ENCODE measurements at regions not wholly inside any gene's neighbourhood (a gene's known extent, or its start where the extent isn't known, plus 50 kb on each side); places are given as distances from the start of the nearest gene placed in this dataset.

- Histone ChIP-seq H3K9me3 (no peaks in the 10 kb centered on the region), H3K36me3 (no peaks in the 10 kb centered on the region), H3K4me3 (no peak overlapping the region), H3K4me1 (no peaks in the 10 kb centered on the region), H3K27ac (no peak overlapping the region), H3K27me3 (no peaks in the 10 kb centered on the region)
- ATAC-seq (peak in 3 of 4 donors; percentile 44 to 69 (median 69)), DNase-seq (no peak), FAIRE-seq (no peak)
- TF ChIP-seq, protein P1, sequence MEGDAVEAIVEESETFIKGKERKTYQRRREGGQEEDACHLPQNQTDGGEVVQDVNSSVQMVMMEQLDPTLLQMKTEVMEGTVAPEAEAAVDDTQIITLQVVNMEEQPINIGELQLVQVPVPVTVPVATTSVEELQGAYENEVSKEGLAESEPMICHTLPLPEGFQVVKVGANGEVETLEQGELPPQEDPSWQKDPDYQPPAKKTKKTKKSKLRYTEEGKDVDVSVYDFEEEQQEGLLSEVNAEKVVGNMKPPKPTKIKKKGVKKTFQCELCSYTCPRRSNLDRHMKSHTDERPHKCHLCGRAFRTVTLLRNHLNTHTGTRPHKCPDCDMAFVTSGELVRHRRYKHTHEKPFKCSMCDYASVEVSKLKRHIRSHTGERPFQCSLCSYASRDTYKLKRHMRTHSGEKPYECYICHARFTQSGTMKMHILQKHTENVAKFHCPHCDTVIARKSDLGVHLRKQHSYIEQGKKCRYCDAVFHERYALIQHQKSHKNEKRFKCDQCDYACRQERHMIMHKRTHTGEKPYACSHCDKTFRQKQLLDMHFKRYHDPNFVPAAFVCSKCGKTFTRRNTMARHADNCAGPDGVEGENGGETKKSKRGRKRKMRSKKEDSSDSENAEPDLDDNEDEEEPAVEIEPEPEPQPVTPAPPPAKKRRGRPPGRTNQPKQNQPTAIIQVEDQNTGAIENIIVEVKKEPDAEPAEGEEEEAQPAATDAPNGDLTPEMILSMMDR (IDR thresholded peaks at IDR 0.05): no peak
- intact Hi-C loops (cut with DNase I): no loop called here
These were observed 201.2 kb downstream of the FLRT2 start for GRCh38 chr14:85731186-85731585.

DNA sequence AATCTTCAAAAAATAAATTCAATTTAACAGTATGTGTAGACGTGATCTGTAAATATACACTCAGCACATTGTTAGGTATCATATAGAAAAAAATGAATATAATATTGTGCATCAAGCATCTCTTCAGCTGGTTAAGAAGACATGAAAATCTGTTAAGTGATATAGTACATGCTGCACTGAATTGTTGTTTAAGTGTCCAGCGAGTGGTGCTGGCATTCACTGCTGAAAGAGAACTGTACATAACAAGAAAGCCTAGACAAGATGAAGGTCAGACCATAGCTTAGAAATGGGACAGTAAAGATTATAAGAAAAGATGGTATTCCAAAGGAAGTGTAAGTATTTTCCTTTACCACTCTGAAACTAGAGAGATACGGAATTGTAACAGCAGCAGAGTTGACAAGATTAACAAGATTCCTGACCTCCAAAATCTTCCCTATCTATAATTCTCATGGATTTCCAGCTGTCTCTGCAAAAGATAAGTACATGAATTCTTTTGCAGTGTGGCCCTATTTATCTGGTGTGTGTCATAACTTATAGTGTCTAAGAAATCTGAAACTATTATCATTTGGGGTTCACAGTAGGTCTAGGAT, 198.6 kb downstream of the FLRT2 start:
- Histone ChIP-seq H3K27me3 (no peaks in the 10 kb centered on the region), H3K36me3 (no peaks in the 10 kb centered on the region), H3K27ac (no peak overlapping the region), H3K9me3 (no peaks in the 10 kb centered on the region), H3K4me3 (no peak overlapping the region), H3K4me1 (no peaks in the 10 kb centered on the region)
- WGBS, 2 donors: 56 to 64% methylated on average over 3 of the region's 3 CpGs
- no peak for FAIRE-seq
- intact Hi-C loops (cut with DNase I): no loop called here
- TF ChIP-seq, protein P1 (IDR thresholded peaks at IDR 0.05): no peak
- DNase-seq: no peak
- no peak for ATAC-seq

GRCh38 chr14:85714069-85714468, 184.1 kb downstream of the FLRT2 start:
- no peak for FAIRE-seq
- WGBS, 2 donors: 80 to 97% methylated on average over 1 of the region's 1 CpG
- Histone ChIP-seq H3K36me3 (no peaks in the 10 kb centered on the region), H3K4me1 (no peaks in the 10 kb centered on the region), H3K9me3 (no peaks in the 10 kb centered on the region), H3K4me3 (no peak overlapping the region), H3K27ac (no peak overlapping the region), H3K27me3 (no peaks in the 10 kb centered on the region)
- TF ChIP-seq, protein P1 (IDR thresholded peaks at IDR 0.05): no peak
- ATAC-seq: no peak
- intact Hi-C loops (cut with DNase I): no loop called here
- no peak for DNase-seq

GRCh38 chr14:85711620-85712019, 181.7 kb downstream of the FLRT2 start:
- TF ChIP-seq, protein P1 (IDR thresholded peaks at IDR 0.05): no peak
- intact Hi-C loops (cut with DNase I): no loop called here
- ATAC-seq (no peak), DNase-seq (no peak), FAIRE-seq (no peak)
- no peaks in the 10 kb centered on the region for H3K36me3 ChIP-seq
- no peak overlapping the region for H3K27ac ChIP-seq
- H3K4me1 ChIP-seq: no peaks in the 10 kb centered on the region
- 89 to 98% methylated on average over 2 of the region's 2 CpGs for WGBS, 2 donors
- no peaks in the 10 kb centered on the region for H3K9me3 ChIP-seq
- no peak overlapping the region for H3K4me3 ChIP-seq
- no peaks in the 10 kb centered on the region for H3K27me3 ChIP-seq
